NCI-H2196 (cell line): ENCODE measurements at regions not wholly inside any gene's neighbourhood (a gene's known extent, or its start where the extent isn't known, plus 50 kb on each side); places are given as distances from the start of the nearest gene placed in this dataset.
"Not testable (repeated sequence)": the region's sequence is repeated elsewhere in the genome, so short reads cannot be mapped to it uniquely, and the experiment has no call there.

Experiments
- DNase-seq: peaks from one replicate; lab custom pipeline; 2025; ENCODE audit not compliant: unreplicated experiment; lab: John Stamatoyannopoulos, UW

- DNase-seq: no peak
Observed at GRCh38 chr10:84012831-84013458, 126.4 kb upstream of the GHITM start.

GRCh38 chr10:84015877-84016595 is 123.3 kb upstream of the GHITM start:
- no peak for DNase-seq

GRCh38 chr10:84018826-84019225 is 120.5 kb upstream of the GHITM start:
- DNase-seq: no peak

- DNase-seq: not testable (repeated sequence)
Observed at GRCh38 chr10:84019854-84020458, 119.4 kb upstream of the GHITM start.

GRCh38 chr10:84026821-84027257 is 112.5 kb upstream of the GHITM start:
- DNase-seq: peak; percentile 1

- DNase-seq: no peak
Observed at GRCh38 chr10:84029840-84030239, 109.5 kb upstream of the GHITM start.

- DNase-seq: no peak
Observed at GRCh38 chr10:84038035-84038434, 101.3 kb upstream of the GHITM start.

- DNase-seq: no peak
Observed at GRCh38 chr10:84039957-84040356, 99.4 kb upstream of the GHITM start.

GRCh38 chr10:84047258-84048010 is 91.9 kb upstream of the GHITM start:
- no peak for DNase-seq

- DNase-seq: no peak
Observed at GRCh38 chr10:84049645-84050011, 89.7 kb upstream of the GHITM start.

GRCh38 chr10:84053626-84054025 is 85.7 kb upstream of the GHITM start:
- DNase-seq: no peak

- DNase-seq: peak; percentile 1
Observed at GRCh38 chr10:84054743-84055142, 84.6 kb upstream of the GHITM start.

- DNase-seq: no peak
Observed at GRCh38 chr10:84059526-84059925, 79.8 kb upstream of the GHITM start.

- no peak for DNase-seq
Observed at GRCh38 chr10:84063440-84063839, 75.9 kb upstream of the GHITM start.

- no peak for DNase-seq
Observed at GRCh38 chr10:84065804-84066601, 73.3 kb upstream of the GHITM start.

- no peak for DNase-seq
Observed at GRCh38 chr10:84074521-84074920, 64.8 kb upstream of the GHITM start.

GRCh38 chr10:84075226-84076046 is 63.9 kb upstream of the GHITM start:
- DNase-seq: no peak

- no peak for DNase-seq
Observed at GRCh38 chr10:84076047-84076388, 63.3 kb upstream of the GHITM start.

GRCh38 chr10:84076540-84077195 is 62.6 kb upstream of the GHITM start:
- no peak for DNase-seq

GRCh38 chr10:84077768-84078167 is 61.5 kb upstream of the GHITM start:
- no peak for DNase-seq
